ENCODE measurements at regions not wholly inside any gene's neighbourhood (a gene's known extent, or its start where the extent isn't known, plus 50 kb on each side); places are given as distances from the start of the nearest gene placed in this dataset.

GRCh38 chr12:78384541-78384940, 480.0 kb upstream of the SYT1 start:
- TF ChIP-seq, protein P1, sequence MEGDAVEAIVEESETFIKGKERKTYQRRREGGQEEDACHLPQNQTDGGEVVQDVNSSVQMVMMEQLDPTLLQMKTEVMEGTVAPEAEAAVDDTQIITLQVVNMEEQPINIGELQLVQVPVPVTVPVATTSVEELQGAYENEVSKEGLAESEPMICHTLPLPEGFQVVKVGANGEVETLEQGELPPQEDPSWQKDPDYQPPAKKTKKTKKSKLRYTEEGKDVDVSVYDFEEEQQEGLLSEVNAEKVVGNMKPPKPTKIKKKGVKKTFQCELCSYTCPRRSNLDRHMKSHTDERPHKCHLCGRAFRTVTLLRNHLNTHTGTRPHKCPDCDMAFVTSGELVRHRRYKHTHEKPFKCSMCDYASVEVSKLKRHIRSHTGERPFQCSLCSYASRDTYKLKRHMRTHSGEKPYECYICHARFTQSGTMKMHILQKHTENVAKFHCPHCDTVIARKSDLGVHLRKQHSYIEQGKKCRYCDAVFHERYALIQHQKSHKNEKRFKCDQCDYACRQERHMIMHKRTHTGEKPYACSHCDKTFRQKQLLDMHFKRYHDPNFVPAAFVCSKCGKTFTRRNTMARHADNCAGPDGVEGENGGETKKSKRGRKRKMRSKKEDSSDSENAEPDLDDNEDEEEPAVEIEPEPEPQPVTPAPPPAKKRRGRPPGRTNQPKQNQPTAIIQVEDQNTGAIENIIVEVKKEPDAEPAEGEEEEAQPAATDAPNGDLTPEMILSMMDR (IDR thresholded peaks at IDR 0.05; ENCODE audit: extremely low read depth in 1 of 2, insufficient read depth in 1 of 2, low read depth in 1 of 2, low read length in 2 of 2), result no peak
- TF ChIP-seq EZH2 (IDR thresholded peaks at IDR 0.05; ENCODE audit: borderline replicate concordance, low read depth, low read length, severe bottlenecking) (no peak), POLR2A (IDR thresholded peaks at IDR 0.05; ENCODE audit: low read depth, low read length) (no peak), POLR2AphosphoS5 (IDR thresholded peaks at IDR 0.05; ENCODE audit: insufficient read depth, low read depth, low read length) (no peak), GATA2 (IDR thresholded peaks at IDR 0.05; ENCODE audit: insufficient read depth, insufficient read length, low read depth, low read length) (no peak), MAX (IDR thresholded peaks at IDR 0.05; ENCODE audit: insufficient read depth, insufficient read length) (no peak), MYC (IDR thresholded peaks at IDR 0.05; ENCODE audit: low read depth, low read length) (no peak)
